MCF 10A (cell line): ENCODE measurements at regions not wholly inside any gene's neighbourhood (a gene's known extent, or its start where the extent isn't known, plus 50 kb on each side); places are given as distances from the start of the nearest gene placed in this dataset.

Experiments used
- BruUV-seq: library from RNA; stranded (reverse); fragments of 400-500 nt; replicated peaks from 2 replicates; lab custom pipeline; 2021; lab: Mats Ljungman, UMichigan
- CTCF ChIA-PET: fragments of 300-600 bp; sonication (Branson Sonifier 250); formaldehyde crosslinking; extraction: SDS; loops from one replicate; lab custom pipeline; 2021; ENCODE audit warnings: antibody characterized with exemption, inconsistent platforms; lab: Yijun Ruan, JAX
- POLR2A ChIA-PET: fragments of 300-600, 350-650 bp; sonication (Branson Sonifier 250); formaldehyde crosslinking; extraction: SDS; loops from one replicate; lab custom pipeline; 2020; ENCODE audit warnings: antibody characterized with exemption, inconsistent platforms; lab: Yijun Ruan, JAX
- DNase-seq: peaks from one replicate; pipeline ENCODE4 v3.0.0-alpha.2; 2018; ENCODE audit not compliant: unreplicated experiment
- H3K27ac Mint-ChIP-seq: one replicate; pipeline ENCODE4 v1.8.0; 2022; ENCODE audit warnings: mild to moderate bottlenecking, low read depth, mixed read lengths; ENCODE audit not compliant: unreplicated experiment
- H3K27me3 Mint-ChIP-seq: one replicate; pipeline ENCODE4 v1.8.0; 2022; ENCODE audit warnings: mixed read lengths; ENCODE audit not compliant: insufficient read depth, unreplicated experiment
- H3K36me3 Mint-ChIP-seq: one replicate; pipeline ENCODE4 v1.8.0; 2022; ENCODE audit warnings: mild to moderate bottlenecking, moderate library complexity, mixed read lengths; ENCODE audit not compliant: insufficient read depth, unreplicated experiment
- H3K4me1 Mint-ChIP-seq: one replicate; pipeline ENCODE4 v1.8.0; 2022; ENCODE audit warnings: mixed read lengths; ENCODE audit not compliant: insufficient read depth, unreplicated experiment
- H3K4me3 Mint-ChIP-seq: one replicate; pipeline ENCODE4 v1.8.0; 2022; ENCODE audit warnings: mild to moderate bottlenecking, moderate library complexity, mixed read lengths; ENCODE audit not compliant: unreplicated experiment
- H3K9me3 Mint-ChIP-seq: one replicate; pipeline ENCODE4 v1.8.0; 2022; ENCODE audit warnings: mixed read lengths; ENCODE audit not compliant: unreplicated experiment
- intact Hi-C: fragments of 100-400 bp; cut with micrococcal nuclease; formaldehyde crosslinking; loops from 2 replicates; pipeline ENCODE4 v1.14.1; 2022
- TF ChIP-seq, protein P1 (sequence below): fragments of 200-600 bp; IDR thresholded peaks from one replicate; pipeline ENCODE4 v1.8.0; 2022; ENCODE audit warnings: antibody characterized with exemption, mild to moderate bottlenecking; ENCODE audit not compliant: unreplicated experiment

DNA sequence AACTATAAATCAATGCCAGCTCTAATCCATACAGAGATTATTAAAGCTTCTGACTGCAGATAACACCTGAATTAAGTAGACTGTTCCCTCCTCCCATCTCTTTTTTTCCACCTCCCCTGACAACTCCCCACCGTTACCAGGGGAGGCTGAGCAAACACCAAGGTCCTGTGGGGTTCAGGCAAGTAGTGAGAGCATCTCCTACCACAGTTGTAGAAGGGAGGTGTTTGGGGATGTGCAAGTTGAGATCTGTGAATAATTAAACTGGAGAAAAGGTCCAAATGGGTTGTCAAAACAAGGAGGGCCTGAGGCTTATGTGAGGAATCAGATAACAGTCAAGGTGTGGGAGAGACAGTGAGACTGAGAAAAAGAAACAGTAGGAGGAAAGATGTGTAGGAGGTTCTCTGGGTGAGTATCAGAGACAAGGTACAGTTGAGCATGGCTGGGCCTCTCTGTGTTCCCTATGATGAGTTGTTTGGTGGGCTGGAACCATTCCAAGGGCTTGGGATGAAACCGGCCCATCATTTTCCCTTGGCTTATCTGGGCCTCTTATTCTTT is 194.6 kb downstream of the CYRIA start:
- intact Hi-C loops, result no loop called here
- TF ChIP-seq, protein P1, sequence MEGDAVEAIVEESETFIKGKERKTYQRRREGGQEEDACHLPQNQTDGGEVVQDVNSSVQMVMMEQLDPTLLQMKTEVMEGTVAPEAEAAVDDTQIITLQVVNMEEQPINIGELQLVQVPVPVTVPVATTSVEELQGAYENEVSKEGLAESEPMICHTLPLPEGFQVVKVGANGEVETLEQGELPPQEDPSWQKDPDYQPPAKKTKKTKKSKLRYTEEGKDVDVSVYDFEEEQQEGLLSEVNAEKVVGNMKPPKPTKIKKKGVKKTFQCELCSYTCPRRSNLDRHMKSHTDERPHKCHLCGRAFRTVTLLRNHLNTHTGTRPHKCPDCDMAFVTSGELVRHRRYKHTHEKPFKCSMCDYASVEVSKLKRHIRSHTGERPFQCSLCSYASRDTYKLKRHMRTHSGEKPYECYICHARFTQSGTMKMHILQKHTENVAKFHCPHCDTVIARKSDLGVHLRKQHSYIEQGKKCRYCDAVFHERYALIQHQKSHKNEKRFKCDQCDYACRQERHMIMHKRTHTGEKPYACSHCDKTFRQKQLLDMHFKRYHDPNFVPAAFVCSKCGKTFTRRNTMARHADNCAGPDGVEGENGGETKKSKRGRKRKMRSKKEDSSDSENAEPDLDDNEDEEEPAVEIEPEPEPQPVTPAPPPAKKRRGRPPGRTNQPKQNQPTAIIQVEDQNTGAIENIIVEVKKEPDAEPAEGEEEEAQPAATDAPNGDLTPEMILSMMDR, result no peak
- DNase-seq, result no peak
- Mint-ChIP-seq H3K27ac (no peak overlapping the region), H3K4me3 (no peak overlapping the region), H3K27me3 (no peaks in the 10 kb centered on the region), H3K36me3 (no peaks in the 10 kb centered on the region), H3K9me3 (no peaks in the 10 kb centered on the region), H3K4me1 (no peaks in the 10 kb centered on the region)
- ChIA-PET CTCF (no interaction called here), POLR2A (interaction anchor here (0.6 kb wide), 1 partner anchor 465 kb away, joined by 3 read pairs; no protein-coding TSS in a partner anchor)
- no TSS peak for BruUV-seq

GRCh38 chr2:16466821-16467151 is 198.8 kb downstream of the CYRIA start:
- no peak for DNase-seq
- Mint-ChIP-seq H3K4me1 (no peaks in the 10 kb centered on the region), H3K27ac (no peak overlapping the region), H3K36me3 (no peaks in the 10 kb centered on the region), H3K4me3 (no peak overlapping the region), H3K9me3 (no peaks in the 10 kb centered on the region), H3K27me3 (no peaks in the 10 kb centered on the region)
- intact Hi-C loops, result no loop called here
- CTCF ChIA-PET, result no interaction called here
- no TSS peak for BruUV-seq
- TF ChIP-seq, protein P1, result no peak
- POLR2A ChIA-PET, result no interaction called here

DNA sequence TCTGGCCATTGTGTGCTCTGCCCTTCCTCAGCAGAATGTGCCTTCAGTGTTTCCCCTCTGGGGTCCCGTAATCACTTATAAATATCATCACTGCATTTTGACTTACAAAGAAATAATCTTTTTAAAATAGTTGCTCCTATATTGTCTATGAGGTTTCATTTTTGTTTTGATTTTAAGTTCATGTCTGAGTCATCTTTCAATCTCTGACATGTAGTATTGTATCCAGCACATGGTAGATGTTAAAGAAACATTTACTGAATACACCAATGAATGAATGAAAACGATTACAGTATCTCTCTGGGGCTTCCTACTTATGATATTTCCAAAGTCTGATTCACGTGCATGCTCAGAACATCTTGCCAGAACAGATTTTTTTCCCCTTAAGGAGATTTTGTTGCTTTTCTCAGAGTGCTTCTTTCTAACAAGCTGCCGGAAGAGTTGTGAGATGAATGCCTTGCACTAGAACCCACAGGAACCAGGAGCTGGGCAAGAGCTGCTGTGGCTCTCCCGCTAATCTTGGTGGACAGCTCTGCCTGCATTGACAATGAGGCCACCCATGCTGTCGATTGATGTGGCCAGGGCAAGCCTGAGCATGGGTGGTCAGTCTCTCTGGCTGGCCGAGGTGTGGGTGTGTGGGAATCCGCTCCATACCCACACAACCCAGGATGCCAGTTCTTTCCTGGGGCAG is 199.4 kb downstream of the CYRIA start:
- DNase-seq, result no peak
- BruUV-seq, result no TSS peak
- Mint-ChIP-seq H3K27me3 (no peaks in the 10 kb centered on the region), H3K27ac (no peak overlapping the region), H3K9me3 (no peaks in the 10 kb centered on the region), H3K36me3 (no peaks in the 10 kb centered on the region), H3K4me3 (no peak overlapping the region), H3K4me1 (no peaks in the 10 kb centered on the region)
- intact Hi-C loops, result no loop called here
- TF ChIP-seq, protein P1, result no peak
- ChIA-PET POLR2A (no interaction called here), CTCF (no interaction called here)

GRCh38 chr2:16464641-16465040 is 201.0 kb downstream of the CYRIA start:
- Mint-ChIP-seq H3K9me3 (no peaks in the 10 kb centered on the region), H3K4me3 (no peak overlapping the region), H3K4me1 (no peaks in the 10 kb centered on the region), H3K36me3 (no peaks in the 10 kb centered on the region), H3K27ac (no peak overlapping the region), H3K27me3 (no peaks in the 10 kb centered on the region)
- ChIA-PET CTCF (interaction anchor here (1.0 kb wide), 1 partner anchor 845 kb away, joined by 3 read pairs; no protein-coding TSS in a partner anchor), POLR2A (interaction anchor here (0.7 kb wide), 1 partner anchor 82 kb away, joined by 4 read pairs; no protein-coding TSS in a partner anchor)
- DNase-seq, result no peak
- intact Hi-C loops, result no loop called here
- TF ChIP-seq, protein P1, result no peak
- BruUV-seq, result no TSS peak
